ENCODE measurements at regions not wholly inside any gene's neighbourhood (a gene's known extent, or its start where the extent isn't known, plus 50 kb on each side); places are given as distances from the start of the nearest gene placed in this dataset.

DNA sequence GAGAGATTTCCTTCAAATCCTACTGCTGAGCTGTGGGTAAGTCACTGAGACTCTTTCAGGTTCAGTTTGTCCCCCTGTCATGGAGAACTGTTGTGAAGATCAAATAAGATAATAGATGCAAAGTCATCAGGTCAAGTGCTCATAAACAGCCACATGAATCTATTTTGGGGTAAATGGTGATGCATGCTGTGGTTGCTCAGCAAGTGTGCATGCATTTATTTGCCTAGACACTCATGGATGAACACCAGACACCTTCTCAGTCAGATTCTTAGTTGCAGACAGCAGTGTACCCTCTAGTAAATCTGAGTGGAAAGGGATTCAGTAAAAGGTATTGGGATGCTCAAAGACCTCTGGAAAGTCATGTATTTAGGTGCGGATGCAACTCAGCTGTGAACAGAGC lies 168.0 kb upstream of the FOXA2 start:
- TF ChIP-seq, protein P1, sequence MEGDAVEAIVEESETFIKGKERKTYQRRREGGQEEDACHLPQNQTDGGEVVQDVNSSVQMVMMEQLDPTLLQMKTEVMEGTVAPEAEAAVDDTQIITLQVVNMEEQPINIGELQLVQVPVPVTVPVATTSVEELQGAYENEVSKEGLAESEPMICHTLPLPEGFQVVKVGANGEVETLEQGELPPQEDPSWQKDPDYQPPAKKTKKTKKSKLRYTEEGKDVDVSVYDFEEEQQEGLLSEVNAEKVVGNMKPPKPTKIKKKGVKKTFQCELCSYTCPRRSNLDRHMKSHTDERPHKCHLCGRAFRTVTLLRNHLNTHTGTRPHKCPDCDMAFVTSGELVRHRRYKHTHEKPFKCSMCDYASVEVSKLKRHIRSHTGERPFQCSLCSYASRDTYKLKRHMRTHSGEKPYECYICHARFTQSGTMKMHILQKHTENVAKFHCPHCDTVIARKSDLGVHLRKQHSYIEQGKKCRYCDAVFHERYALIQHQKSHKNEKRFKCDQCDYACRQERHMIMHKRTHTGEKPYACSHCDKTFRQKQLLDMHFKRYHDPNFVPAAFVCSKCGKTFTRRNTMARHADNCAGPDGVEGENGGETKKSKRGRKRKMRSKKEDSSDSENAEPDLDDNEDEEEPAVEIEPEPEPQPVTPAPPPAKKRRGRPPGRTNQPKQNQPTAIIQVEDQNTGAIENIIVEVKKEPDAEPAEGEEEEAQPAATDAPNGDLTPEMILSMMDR (IDR thresholded peaks at IDR 0.05 in 8 of 11, conservative IDR thresholded peaks at IDR 0.05 in 3 of 11): no peak
- TF ChIP-seq POLR2A (IDR thresholded peaks at IDR 0.05): no peak
- TF ChIP-seq POLR2AphosphoS5 (IDR thresholded peaks at IDR 0.05): no peak
